ENCODE measurements at regions not wholly inside any gene's neighbourhood (a gene's known extent, or its start where the extent isn't known, plus 50 kb on each side); places are given as distances from the start of the nearest gene placed in this dataset.

GRCh38 chr18:67282796-67283195 lies 233.7 kb downstream of the DSEL start:
- DNase-seq = no peak

- DNase-seq = no peak
These were observed 234.8 kb downstream of the DSEL start for GRCh38 chr18:67281746-67282145.

GRCh38 chr18:67280486-67281242 lies 235.9 kb downstream of the DSEL start:
- DNase-seq = no peak

GRCh38 chr18:67279988-67280387 lies 236.5 kb downstream of the DSEL start:
- no peak for DNase-seq

GRCh38 chr18:67278984-67279383 lies 237.5 kb downstream of the DSEL start:
- no peak for DNase-seq

- no peak for DNase-seq
These were observed 239.9 kb downstream of the DSEL start for GRCh38 chr18:67276638-67277037.

GRCh38 chr18:67273288-67273687 lies 243.2 kb downstream of the DSEL start:
- DNase-seq = no peak

GRCh38 chr18:67269206-67269605 lies 247.3 kb downstream of the DSEL start:
- no peak for DNase-seq

- no peak for DNase-seq
These were observed 248.0 kb downstream of the DSEL start for GRCh38 chr18:67268530-67268929.

GRCh38 chr18:67266246-67267237 lies 250.0 kb downstream of the DSEL start:
- no peak for DNase-seq

GRCh38 chr18:67265464-67266245 lies 250.9 kb downstream of the DSEL start:
- DNase-seq = no peak

- no peak for DNase-seq
These were observed 254.5 kb downstream of the DSEL start for GRCh38 chr18:67261931-67262552.

GRCh38 chr18:67260841-67261240 lies 255.7 kb downstream of the DSEL start:
- DNase-seq = no peak

GRCh38 chr18:67250776-67251424 lies 265.6 kb downstream of the DSEL start:
- no peak for DNase-seq

- DNase-seq = no peak
These were observed 272.5 kb downstream of the DSEL start for GRCh38 chr18:67243799-67244587.

GRCh38 chr18:67242001-67242400 lies 274.5 kb downstream of the DSEL start:
- no peak for DNase-seq

- no peak for DNase-seq
These were observed 275.2 kb downstream of the DSEL start for GRCh38 chr18:67241299-67241698.

- DNase-seq = no peak
These were observed 276.7 kb downstream of the DSEL start for GRCh38 chr18:67239826-67240225.

- DNase-seq = no peak
These were observed 283.5 kb downstream of the DSEL start for GRCh38 chr18:67232991-67233390.

GRCh38 chr18:67232406-67232805 lies 284.1 kb downstream of the DSEL start:
- DNase-seq = no peak

- DNase-seq = no peak
These were observed 293.6 kb downstream of the DSEL start for GRCh38 chr18:67222887-67223286.
